ENCODE measurements at regions not wholly inside any gene's neighbourhood (a gene's known extent, or its start where the extent isn't known, plus 50 kb on each side); places are given as distances from the start of the nearest gene placed in this dataset.

- no peaks in the 10 kb centered on the region for H3K9me3 ChIP-seq (ENCODE audit: control insufficient read depth, insufficient read depth, low read length)
- Mint-ChIP-seq H3K36me3 (no peaks in the 10 kb centered on the region), H3K4me3 (no peak overlapping the region), H3K27me3 (ENCODE audit: low read depth in 2 of 2) (peaks cover 6 to 27% of the 10 kb centered on the region in 2 donors), H3K9me3 (no peaks in the 10 kb centered on the region), H3K27ac (no peak overlapping the region), H3K4me1 (no peaks in the 10 kb centered on the region)
- DNase-seq (no peak), ATAC-seq (no peak)
- no peaks in the 10 kb centered on the region for H3K4me1 ChIP-seq (ENCODE audit: control insufficient read depth, insufficient read depth, low read length)
- H3K4me3 ChIP-seq (ENCODE audit: low read length), result no peak overlapping the region
- intact Hi-C loops (cut with micrococcal nuclease), result no loop called here
- TF ChIP-seq, protein P1, sequence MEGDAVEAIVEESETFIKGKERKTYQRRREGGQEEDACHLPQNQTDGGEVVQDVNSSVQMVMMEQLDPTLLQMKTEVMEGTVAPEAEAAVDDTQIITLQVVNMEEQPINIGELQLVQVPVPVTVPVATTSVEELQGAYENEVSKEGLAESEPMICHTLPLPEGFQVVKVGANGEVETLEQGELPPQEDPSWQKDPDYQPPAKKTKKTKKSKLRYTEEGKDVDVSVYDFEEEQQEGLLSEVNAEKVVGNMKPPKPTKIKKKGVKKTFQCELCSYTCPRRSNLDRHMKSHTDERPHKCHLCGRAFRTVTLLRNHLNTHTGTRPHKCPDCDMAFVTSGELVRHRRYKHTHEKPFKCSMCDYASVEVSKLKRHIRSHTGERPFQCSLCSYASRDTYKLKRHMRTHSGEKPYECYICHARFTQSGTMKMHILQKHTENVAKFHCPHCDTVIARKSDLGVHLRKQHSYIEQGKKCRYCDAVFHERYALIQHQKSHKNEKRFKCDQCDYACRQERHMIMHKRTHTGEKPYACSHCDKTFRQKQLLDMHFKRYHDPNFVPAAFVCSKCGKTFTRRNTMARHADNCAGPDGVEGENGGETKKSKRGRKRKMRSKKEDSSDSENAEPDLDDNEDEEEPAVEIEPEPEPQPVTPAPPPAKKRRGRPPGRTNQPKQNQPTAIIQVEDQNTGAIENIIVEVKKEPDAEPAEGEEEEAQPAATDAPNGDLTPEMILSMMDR (IDR thresholded peaks at IDR 0.05), result no peak
- H3K27me3 ChIP-seq (ENCODE audit: control insufficient read depth, insufficient read depth, low read length), result no peaks in the 10 kb centered on the region
- 94% methylated on average over 2 of the region's 2 CpGs for whole genome bisulfite sequencing (ENCODE audit: insufficient coverage)
- H3K36me3 ChIP-seq (ENCODE audit: control insufficient read depth, insufficient read depth, low read length), result no peaks in the 10 kb centered on the region
- H3K27ac ChIP-seq (ENCODE audit: low read length), result no peak overlapping the region
Measured at GRCh38 chr18:32545631-32546030, 74.9 kb upstream of the GAREM1 start.

DNA sequence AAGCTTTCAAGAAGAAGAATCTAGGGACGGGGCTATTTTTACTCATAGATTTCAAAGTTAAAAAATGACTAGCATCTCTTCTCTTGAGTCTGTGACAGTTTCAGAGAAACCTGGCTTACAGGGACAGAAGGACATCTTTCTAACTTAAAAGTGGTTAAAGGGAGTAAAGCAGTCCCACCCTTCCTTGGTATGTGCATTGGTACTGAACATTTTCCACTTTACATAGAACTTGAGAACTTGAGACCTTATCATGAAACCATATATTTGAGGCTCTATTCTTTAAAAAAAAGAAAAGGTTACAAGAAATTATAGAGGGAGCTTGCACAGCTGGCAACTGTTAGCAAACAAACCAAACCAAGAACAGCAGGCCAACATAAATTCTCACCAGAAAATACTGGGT lies 73.4 kb upstream of the GAREM1 start:
- H3K27me3 ChIP-seq (ENCODE audit: control insufficient read depth, insufficient read depth, low read length), result no peaks in the 10 kb centered on the region
- no peaks in the 10 kb centered on the region for H3K4me1 ChIP-seq (ENCODE audit: control insufficient read depth, insufficient read depth, low read length)
- DNase-seq, result no peak
- no peaks in the 10 kb centered on the region for H3K9me3 Mint-ChIP-seq
- H3K4me3 ChIP-seq (ENCODE audit: low read length), result no peak overlapping the region
- H3K27ac ChIP-seq (ENCODE audit: low read length), result no peak overlapping the region
- no peaks in the 10 kb centered on the region for H3K9me3 ChIP-seq (ENCODE audit: control insufficient read depth, insufficient read depth, low read length)
- H3K27me3 Mint-ChIP-seq (ENCODE audit: low read depth in 2 of 2), result peaks cover 8 to 27% of the 10 kb centered on the region in 2 donors
- intact Hi-C loops (cut with micrococcal nuclease), result no loop called here
- no peak overlapping the region for H3K4me3 Mint-ChIP-seq
- no peak for ATAC-seq
- H3K4me1 Mint-ChIP-seq, result no peaks in the 10 kb centered on the region
- no peaks in the 10 kb centered on the region for H3K36me3 ChIP-seq (ENCODE audit: control insufficient read depth, insufficient read depth, low read length)
- 86% methylated on average over 1 of the region's 1 CpG for WGBS (ENCODE audit: insufficient coverage)
- TF ChIP-seq, protein P1 (IDR thresholded peaks at IDR 0.05), result no peak
- no peaks in the 10 kb centered on the region for H3K36me3 Mint-ChIP-seq
- no peak overlapping the region for H3K27ac Mint-ChIP-seq

- intact Hi-C loops (cut with micrococcal nuclease), result no loop called here
Measured at GRCh38 chr18:32542221-32542798, 71.6 kb upstream of the GAREM1 start.

More at GRCh38 chr18:32542221-32542798, 71.6 kb upstream of the GAREM1 start:
- WGBS (ENCODE audit: insufficient coverage), result 90% methylated on average over 5 of the region's 5 CpGs
- no peaks in the 10 kb centered on the region for H3K9me3 ChIP-seq (ENCODE audit: control insufficient read depth, insufficient read depth, low read length)
- Mint-ChIP-seq H3K36me3 (no peaks in the 10 kb centered on the region), H3K27me3 (ENCODE audit: low read depth in 2 of 2) (peaks cover 8 to 18% of the 10 kb centered on the region in 2 donors), H3K4me1 (no peaks in the 10 kb centered on the region), H3K4me3 (no peak overlapping the region), H3K9me3 (no peaks in the 10 kb centered on the region), H3K27ac (no peak overlapping the region)
- TF ChIP-seq, protein P1 (IDR thresholded peaks at IDR 0.05), result no peak
- ATAC-seq (no peak), DNase-seq (no peak)
- H3K27me3 ChIP-seq (ENCODE audit: control insufficient read depth, insufficient read depth, low read length), result peaks cover 3% of the 10 kb centered on the region
- H3K4me1 ChIP-seq (ENCODE audit: control insufficient read depth, insufficient read depth, low read length), result no peaks in the 10 kb centered on the region
- H3K4me3 ChIP-seq (ENCODE audit: low read length), result no peak overlapping the region
- no peak overlapping the region for H3K27ac ChIP-seq (ENCODE audit: low read length)
- no peaks in the 10 kb centered on the region for H3K36me3 ChIP-seq (ENCODE audit: control insufficient read depth, insufficient read depth, low read length)

Measured in natural killer cell (primary cell).